H9 (cell line): ENCODE measurements at regions not wholly inside any gene's neighbourhood (a gene's known extent, or its start where the extent isn't known, plus 50 kb on each side); places are given as distances from the start of the nearest gene placed in this dataset.

Source experiments
- DNase-seq: peaks from one replicate; pipeline ENCODE4 v3.0.0-alpha.2; 2017
- H2AFZ ChIP-seq: one replicate; pipeline ENCODE4 v1.6.1; 2013; ENCODE audit warnings: mild to moderate bottlenecking, low read length, control low read depth, moderate library complexity
- H2AK5ac ChIP-seq: 2 replicates; pipeline ENCODE4 v1.6.1; 2013; ENCODE audit warnings: low read length, control low read depth, mixed read lengths; ENCODE audit not compliant: insufficient read length
- H2BK120ac ChIP-seq: one replicate; pipeline ENCODE4 v1.6.1; 2013; ENCODE audit warnings: low read depth, mild to moderate bottlenecking, low read length, control low read depth, inconsistent platforms; ENCODE audit not compliant: poor library complexity, severe bottlenecking
- H2BK12ac ChIP-seq: 2 replicates; pipeline ENCODE4 v1.6.1; 2013; ENCODE audit warnings: low read length, control low read depth, mixed read lengths, low read depth; ENCODE audit not compliant: insufficient read length
- H2BK15ac ChIP-seq: 2 replicates; pipeline ENCODE4 v1.6.1; 2013; ENCODE audit warnings: low read depth, low read length, control low read depth
- H2BK20ac ChIP-seq: one replicate; pipeline ENCODE4 v1.6.1; 2013; ENCODE audit warnings: low read depth, mild to moderate bottlenecking, low read length, control low read depth, inconsistent platforms; ENCODE audit not compliant: poor library complexity, severe bottlenecking
- H2BK5ac ChIP-seq: 2 replicates; pipeline ENCODE4 v1.6.1; 2013; ENCODE audit warnings: low read length, control low read depth, mixed read lengths; ENCODE audit not compliant: insufficient read length
- H3K14ac ChIP-seq: 2 replicates; pipeline ENCODE4 v1.6.1; 2013; ENCODE audit warnings: low read length, control low read depth; ENCODE audit not compliant: insufficient read depth
- H3K18ac ChIP-seq: 2 replicates; pipeline ENCODE4 v1.6.1; 2013; ENCODE audit warnings: low read depth, mild to moderate bottlenecking, mixed read lengths, low read length, control low read depth; ENCODE audit not compliant: insufficient read length
- H3K23ac ChIP-seq: 2 replicates; pipeline ENCODE4 v1.6.1; 2013; ENCODE audit warnings: low read length, control low read depth, mixed read lengths, low read depth; ENCODE audit not compliant: insufficient read length
- H3K23me2 ChIP-seq: 2 replicates; pipeline ENCODE4 v1.6.1; 2013; ENCODE audit warnings: low read depth, mild to moderate bottlenecking, mixed read lengths, low read length, control low read depth; ENCODE audit not compliant: insufficient read length, poor library complexity, severe bottlenecking
- H3K27ac ChIP-seq: 2 replicates; pipeline ENCODE4 v1.5.1; 2013; ENCODE audit warnings: low read length, control low read depth, mixed read lengths, low read depth; ENCODE audit not compliant: insufficient read length
- H3K27me3 ChIP-seq: 2 replicates; pipeline ENCODE4 v1.6.1; 2013; ENCODE audit warnings: low read length, control low read depth, inconsistent platforms; ENCODE audit not compliant: insufficient read depth
- H3K4ac ChIP-seq: 2 replicates; pipeline ENCODE4 v1.6.1; 2013; ENCODE audit warnings: low read depth, mild to moderate bottlenecking, control low read depth, inconsistent platforms, low read length, moderate library complexity
- H3K4me1 ChIP-seq: 2 replicates; pipeline ENCODE4 v1.6.1; 2013; ENCODE audit warnings: low read length, control low read depth, inconsistent platforms; ENCODE audit not compliant: insufficient read depth
- H3K4me2 ChIP-seq: 2 replicates; pipeline ENCODE4 v1.6.1; 2013; ENCODE audit warnings: low read length, control low read depth, mixed read lengths; ENCODE audit not compliant: insufficient read length, insufficient read depth
- H3K56ac ChIP-seq: 2 replicates; pipeline ENCODE4 v1.6.1; 2013; ENCODE audit warnings: low read depth, mild to moderate bottlenecking, mixed read lengths, low read length, control low read depth; ENCODE audit not compliant: insufficient read length
- H3K79me1 ChIP-seq: 2 replicates; pipeline ENCODE4 v1.6.1; 2013; ENCODE audit warnings: low read depth, mild to moderate bottlenecking, moderate library complexity, low read length, control low read depth, inconsistent platforms; ENCODE audit not compliant: insufficient read depth, poor library complexity, severe bottlenecking
- H3K79me2 ChIP-seq: 2 replicates; pipeline ENCODE4 v1.6.1; 2013; ENCODE audit warnings: low read length, control low read depth, inconsistent platforms; ENCODE audit not compliant: insufficient read depth
- H3K9ac ChIP-seq: 2 replicates; pipeline ENCODE4 v1.6.1; 2013; ENCODE audit warnings: low read length, control low read depth, mixed read lengths; ENCODE audit not compliant: insufficient read length; ENCODE audit errors: extremely low read depth
- H3K9me3 ChIP-seq: one replicate; pipeline ENCODE4 v1.6.1; 2013; ENCODE audit warnings: low read depth, low read length, inconsistent platforms; ENCODE audit not compliant: control insufficient read depth
- H3T11ph ChIP-seq: one replicate; pipeline ENCODE4 v1.6.1; 2013; ENCODE audit warnings: mild to moderate bottlenecking, low read length, control low read depth, inconsistent platforms
- H4K20me1 ChIP-seq: one replicate; pipeline ENCODE4 v1.6.1; 2013; ENCODE audit not compliant: control insufficient read depth, insufficient read length, insufficient read depth
- H4K5ac ChIP-seq: 2 replicates; pipeline ENCODE4 v1.6.1; 2013; ENCODE audit warnings: low read depth, mild to moderate bottlenecking, mixed read lengths, low read length, control low read depth; ENCODE audit not compliant: insufficient read length
- H4K8ac ChIP-seq: replicated peaks from 2 replicates; pipeline ENCODE4 v1.6.1; 2013; ENCODE audit warnings: low read length, control low read depth, mixed read lengths, low read depth; ENCODE audit not compliant: insufficient read length
- H4K91ac ChIP-seq: 2 replicates; pipeline ENCODE4 v1.6.1; 2013; ENCODE audit warnings: low read depth, mild to moderate bottlenecking, moderate library complexity, mixed read lengths, low read length, control low read depth; ENCODE audit not compliant: insufficient read length
- H3K27ac Mint-ChIP-seq, 3 experiments: 2 replicates in 2 of 3; 3 replicates in 1 of 3; pipeline ENCODE4 v1.8.0; 2020 to 2021; ENCODE audit warnings: mixed read lengths in 3 of 3, mild to moderate bottlenecking in 1 of 3, moderate library complexity in 1 of 3
- H3K27me3 Mint-ChIP-seq: 2 replicates; pipeline ENCODE4 v1.8.0; 2021; ENCODE audit warnings: low read depth, mild to moderate bottlenecking, moderate library complexity, mixed read lengths
- H3K36me3 Mint-ChIP-seq, 3 experiments: 2 replicates in 2 of 3; 3 replicates in 1 of 3; pipeline ENCODE4 v1.8.0; 2020 to 2021; ENCODE audit warnings: low read depth in 3 of 3, mixed read lengths in 3 of 3; ENCODE audit not compliant: insufficient read depth in 1 of 3
- H3K4me1 Mint-ChIP-seq, 2 experiments: 2 replicates each; pipeline ENCODE4 v1.8.0; 2020; ENCODE audit warnings: mixed read lengths in 2 of 2
- H3K4me3 Mint-ChIP-seq, 2 experiments: 2 replicates in 1 of 2; 3 replicates in 1 of 2; pipeline ENCODE4 v1.8.0; 2020 to 2021; ENCODE audit warnings: mild to moderate bottlenecking in 2 of 2, mixed read lengths in 2 of 2, moderate library complexity in 1 of 2
- H3K9me3 Mint-ChIP-seq, 2 experiments: 2 replicates in 1 of 2; 3 replicates in 1 of 2; pipeline ENCODE4 v1.8.0; 2020; ENCODE audit warnings: mild to moderate bottlenecking in 2 of 2, mixed read lengths in 2 of 2, moderate library complexity in 1 of 2
- CTCF ChIP-seq: fragments of 200-600 bp; sonication (generic); conservative IDR thresholded peaks from 3 replicates; pipeline ENCODE4 v1.8.0; 2021; ENCODE audit warnings: antibody characterized with exemption, mild to moderate bottlenecking
- WGBS: extraction: QIAGEN DNeasy Blood & Tissue Kit; methylation state at CpG from one replicate; pipeline ENCODE4 v1.1.7; 2013; ENCODE audit warnings: missing lambda C conversion rate, low lambda C conversion rate, mixed read lengths; ENCODE audit not compliant: insufficient read length; ENCODE audit errors: extremely low coverage; 5-methylcytosine and 5-hydroxymethylcytosine counted together

GRCh38 chr14:87833026-87833425, 160.0 kb downstream of the GALC start:
- Histone ChIP-seq H3K79me1 (no peaks in the 10 kb centered on the region), H2BK20ac (no peak overlapping the region), H2BK120ac (no peak overlapping the region), H3K56ac (no peak overlapping the region), H2BK15ac (no peak overlapping the region), H4K5ac (no peak overlapping the region), H3K23ac (no peak overlapping the region), H3K14ac (no peak overlapping the region), H3K4ac (no peak overlapping the region), H3T11ph (no peak overlapping the region), H4K91ac (no peak overlapping the region), H3K4me1 (0 out of 2 replicates have a peak, but pooled peaks cover 3% of the 10 kb centered on the region), H3K27me3 (no peaks in the 10 kb centered on the region; the same call in 1 of the 2 replicates), H3K9me3 (no peaks in the 10 kb centered on the region), H2AK5ac (no peak overlapping the region), H3K23me2 (no peaks in the 10 kb centered on the region), H2BK12ac (no peak overlapping the region), H3K4me2 (no peak overlapping the region), H3K79me2 (no peaks in the 10 kb centered on the region), H4K20me1 (no peaks in the 10 kb centered on the region), H3K27ac (no peak overlapping the region), H4K8ac (no peak overlapping the region), H3K9ac (no peak overlapping the region), H2BK5ac (no peak overlapping the region), H2AFZ (no peak overlapping the region), H3K18ac (no peak overlapping the region)
- H3K4me3 Mint-ChIP-seq, result no peak overlapping the region
- peaks cover 4 to 7% of the 10 kb centered on the region in 2 experiments; a peak in 4 of 5 replicates for H3K9me3 Mint-ChIP-seq
- DNase-seq, result no peak
- TF ChIP-seq CTCF, result no peak
- no peak overlapping the region; a peak in 1 of 7 replicates for H3K27ac Mint-ChIP-seq
- H3K36me3 Mint-ChIP-seq, result peaks cover 0 to 5% (median 0%) of the 10 kb centered on the region in 3 experiments; a peak in 3 of 7 replicates
- H3K27me3 Mint-ChIP-seq, result no peaks in the 10 kb centered on the region
- H3K4me1 Mint-ChIP-seq, result peaks cover 16 to 17% of the 10 kb centered on the region in 2 experiments
- no CpG with 5 or more reads among the region's 1 CpG for WGBS
